ENCODE measurements at regions not wholly inside any gene's neighbourhood (a gene's known extent, or its start where the extent isn't known, plus 50 kb on each side); places are given as distances from the start of the nearest gene placed in this dataset.

GRCh38 chr13:64000321-64000720, 2584.7 kb upstream of the PCDH20 start:
- TF ChIP-seq YY1 (IDR thresholded peaks at IDR 0.05) (no peak), GABPA (IDR thresholded peaks at IDR 0.05 in 1 of 2, conservative IDR thresholded peaks at IDR 0.05 in 1 of 2) (no peak), SP1 (IDR thresholded peaks at IDR 0.05) (no peak), TAF1 (conservative IDR thresholded peaks at IDR 0.05) (no peak), EGR1 (IDR thresholded peaks at IDR 0.05; ENCODE audit: low read depth in 2 of 2) (no peak), HNF4A (conservative IDR thresholded peaks at IDR 0.05) (no peak), ZBTB33 (IDR thresholded peaks at IDR 0.05) (no peak), JUND (IDR thresholded peaks at IDR 0.05) (no peak), FOXA2 (IDR thresholded peaks at IDR 0.05) (no peak), NR2F2 (IDR thresholded peaks at IDR 0.05) (no peak), MAX (IDR thresholded peaks at IDR 0.05) (no peak), RXRA (IDR thresholded peaks at IDR 0.05) (no peak), FOXA1 (IDR thresholded peaks at IDR 0.05) (no peak), HNF4G (IDR thresholded peaks at IDR 0.05) (no peak), CTCF (IDR thresholded peaks at IDR 0.05; ENCODE audit: low read depth, low read length, missing input control) (no peak), REST (IDR thresholded peaks at IDR 0.05) (no peak), ATF3 (IDR thresholded peaks at IDR 0.05) (no peak), RAD21 (IDR thresholded peaks at IDR 0.05) (no peak)
- no peak overlapping the region for H3K4me3 ChIP-seq (ENCODE audit: low read depth in 1 of 3, low read length in 3 of 3)
- H3K9me3 ChIP-seq (ENCODE audit: control insufficient read depth in 4 of 4, low read length in 3 of 4), result no peaks in the 10 kb centered on the region
- no peak for DNase-seq (ENCODE audit: low spot score)
- H3K4me1 ChIP-seq (ENCODE audit: control insufficient read depth in 4 of 4, insufficient read depth in 4 of 4, low read length in 3 of 4), result no peaks in the 10 kb centered on the region
- H3K36me3 ChIP-seq (ENCODE audit: control insufficient read depth in 4 of 4, insufficient read depth in 3 of 4, low read depth in 1 of 4, low read length in 3 of 4), result no peaks in the 10 kb centered on the region
- H3K27me3 ChIP-seq (ENCODE audit: control insufficient read depth in 4 of 4, insufficient read depth in 4 of 4, low read length in 3 of 4), result no peaks in the 10 kb centered on the region
- 63% methylated on average over 4 of the region's 4 CpGs for WGBS
- no peak overlapping the region for H3K27ac ChIP-seq (ENCODE audit: low read depth in 1 of 2, low read length in 2 of 2)
- H3K9ac ChIP-seq (ENCODE audit: low read depth in 1 of 2, low read length in 2 of 2), result no peak overlapping the region

All from liver (tissue), 8 donors.